GM03348 (cell line): ENCODE measurements at regions not wholly inside any gene's neighbourhood (a gene's known extent, or its start where the extent isn't known, plus 50 kb on each side); places are given as distances from the start of the nearest gene placed in this dataset.

Experiments
- DNase-seq: peaks from one replicate; pipeline ENCODE4 v3.0.0; 2012; ENCODE audit warnings: low spot score

DNA sequence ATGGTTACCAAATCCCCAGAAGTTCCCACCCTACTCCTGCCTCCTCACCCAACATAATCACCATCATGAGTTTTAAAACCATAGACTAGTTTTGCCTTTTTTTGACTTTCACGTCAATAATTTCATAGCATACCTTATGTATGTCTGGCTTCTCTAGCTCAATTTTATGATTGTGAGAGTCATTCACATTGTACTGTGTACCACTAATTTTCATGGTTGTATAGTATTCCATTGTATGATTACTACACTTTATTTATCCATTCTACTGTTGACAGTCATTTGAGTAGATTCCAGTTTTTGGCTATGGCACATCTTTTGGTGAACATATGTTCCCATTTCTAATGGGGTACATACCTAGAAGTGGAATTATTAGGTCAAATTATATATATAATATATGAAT lies 195.3 kb upstream of the TCF21 start:
- DNase-seq, result no peak

- no peak for DNase-seq
These were observed 191.7 kb upstream of the TCF21 start for GRCh38 chr6:133697185-133697584.

DNA sequence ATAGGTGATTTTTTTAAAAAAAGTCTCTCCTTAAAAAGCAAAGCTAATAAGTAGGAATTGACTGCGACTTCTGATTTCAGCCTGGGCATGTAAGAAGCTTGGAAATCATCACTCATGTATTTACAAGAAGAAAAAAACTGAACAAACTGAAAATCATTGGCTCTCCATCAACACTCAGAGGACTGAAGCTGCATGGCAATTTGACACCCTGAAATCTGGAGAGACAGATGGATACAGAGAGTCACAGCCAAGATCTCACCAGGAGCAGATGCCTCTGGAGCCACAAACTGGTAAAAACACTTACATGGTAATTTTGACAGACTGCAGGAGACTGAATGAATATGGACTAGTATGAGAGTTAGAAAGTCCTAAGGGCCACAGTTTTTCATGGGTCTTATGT lies 191.2 kb upstream of the TCF21 start:
- DNase-seq, result peak; percentile 26

DNA sequence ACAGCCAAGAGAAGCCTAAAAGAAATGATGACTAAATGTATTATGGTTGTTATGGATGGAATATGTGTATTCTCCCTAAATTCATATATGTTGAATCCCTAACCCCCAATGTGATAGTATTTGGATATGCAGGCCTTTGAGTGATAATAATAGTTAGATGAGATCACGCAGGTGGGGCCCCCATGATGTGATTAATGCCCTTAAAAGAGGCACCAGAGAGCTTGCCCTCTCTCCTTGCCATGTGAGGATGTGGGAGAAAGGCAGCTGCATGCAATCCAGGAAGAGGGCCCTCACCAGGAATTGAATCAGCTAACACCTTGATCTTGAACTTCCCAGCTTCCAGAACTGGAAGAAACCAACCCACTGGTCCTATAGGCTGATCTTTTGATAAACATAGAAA lies 190.6 kb upstream of the TCF21 start:
- DNase-seq, result no peak

DNA sequence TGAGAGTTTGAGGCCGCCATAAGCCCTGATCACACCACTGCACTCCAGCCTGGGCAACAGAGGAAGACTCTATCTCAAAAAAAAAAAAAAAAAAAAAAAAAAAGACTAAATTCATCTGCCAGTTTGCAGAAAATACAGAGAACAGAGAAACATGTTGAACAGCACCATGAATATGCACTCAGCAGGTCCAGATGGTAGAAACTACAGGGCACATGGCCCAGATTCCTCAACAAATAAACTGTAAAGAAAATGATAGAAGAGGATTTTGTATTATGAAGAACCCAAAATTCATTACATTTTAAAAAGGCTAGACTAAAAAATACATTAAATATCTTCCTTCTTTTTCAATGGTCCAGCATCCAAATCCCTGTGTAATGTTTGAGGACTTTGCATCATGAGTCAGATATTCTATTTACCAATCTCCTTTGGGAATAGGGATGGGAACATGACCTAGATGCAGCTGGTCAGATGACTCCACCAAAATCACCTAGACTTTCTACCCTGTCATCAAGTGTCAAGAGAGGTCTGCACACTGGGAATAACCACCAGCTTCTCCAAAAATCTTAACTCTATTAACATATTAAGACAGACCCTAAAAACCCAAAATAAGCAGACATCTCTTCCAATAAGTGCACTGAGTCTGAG lies 189.1 kb upstream of the TCF21 start:
- DNase-seq, result no peak

GRCh38 chr6:133701633-133702331 lies 187.1 kb upstream of the TCF21 start:
- DNase-seq, result no peak

DNA sequence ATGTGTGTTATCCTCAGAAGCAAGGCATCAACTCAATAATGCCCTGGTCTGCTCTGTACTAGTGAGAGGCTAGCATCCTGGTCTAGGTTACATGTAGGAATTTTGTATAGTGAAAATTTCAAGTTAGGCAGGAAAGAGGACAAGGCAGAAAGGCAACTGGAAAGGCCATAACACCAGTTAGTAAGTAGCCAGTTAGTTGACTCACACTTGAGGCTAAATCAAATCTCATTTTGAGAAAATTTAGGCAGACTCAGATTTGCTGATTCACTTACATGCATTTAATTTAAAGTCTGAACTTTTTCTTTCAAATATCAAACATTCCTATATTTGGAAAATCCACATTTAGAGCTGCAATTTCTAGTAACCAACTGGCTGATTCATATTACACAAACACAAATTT lies 184.5 kb upstream of the TCF21 start:
- DNase-seq, result peak; percentile 17

- peak; percentile 68 for DNase-seq
These were observed 183.8 kb upstream of the TCF21 start for GRCh38 chr6:133705066-133705465.

DNA sequence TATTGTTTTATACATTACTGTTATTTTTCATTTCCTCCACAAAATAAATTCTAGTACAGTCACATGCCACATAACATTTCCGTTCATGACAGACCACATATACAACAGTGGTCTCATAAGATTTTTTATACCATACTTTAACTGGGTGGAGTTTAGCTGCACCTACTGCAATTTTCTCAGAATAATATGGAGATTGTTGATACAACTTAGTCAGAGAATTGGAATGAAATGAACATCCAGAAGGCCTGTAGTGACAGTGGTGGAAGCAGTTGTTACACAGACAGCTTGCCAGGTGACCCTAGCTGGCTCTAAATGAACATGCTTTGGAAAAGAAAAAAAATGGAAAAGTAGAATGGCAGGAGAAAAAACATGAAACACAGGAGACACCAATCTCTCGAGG lies 183.2 kb upstream of the TCF21 start:
- DNase-seq, result no peak

DNA sequence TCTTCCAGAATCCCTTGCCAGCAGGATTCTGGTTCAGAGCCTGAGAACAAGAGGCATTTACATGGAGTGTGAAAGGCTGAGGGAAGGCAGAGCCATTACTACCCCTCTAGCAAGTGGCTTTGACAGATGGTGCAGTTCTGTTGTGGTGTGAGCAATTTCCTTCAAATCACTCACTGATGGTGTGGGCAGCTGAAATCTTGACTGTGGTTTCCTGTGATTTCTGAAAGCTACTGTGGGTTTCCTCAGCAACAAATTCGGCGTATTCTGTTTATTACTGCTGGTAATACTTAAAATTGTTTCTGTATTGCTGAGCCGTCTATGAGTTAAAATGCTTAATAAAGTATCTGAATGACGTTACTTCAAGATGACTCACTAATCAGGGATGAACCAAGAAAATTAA lies 181.5 kb upstream of the TCF21 start:
- DNase-seq, result peak; percentile 61

- no peak for DNase-seq
These were observed 178.1 kb upstream of the TCF21 start for GRCh38 chr6:133710826-133711225.

GRCh38 chr6:133715270-133715669 lies 173.6 kb upstream of the TCF21 start:
- DNase-seq, result no peak

GRCh38 chr6:133724726-133725125 lies 164.2 kb upstream of the TCF21 start:
- DNase-seq, result peak; percentile 57

- DNase-seq, result no peak
These were observed 162.7 kb upstream of the TCF21 start for GRCh38 chr6:133726188-133726587.

GRCh38 chr6:133730881-133731280 lies 158.0 kb upstream of the TCF21 start:
- DNase-seq, result peak; percentile 11

GRCh38 chr6:133740218-133740617 lies 148.7 kb upstream of the TCF21 start:
- DNase-seq, result no peak

- DNase-seq, result no peak
These were observed 148.1 kb upstream of the TCF21 start for GRCh38 chr6:133740816-133741215.

GRCh38 chr6:133741375-133741861 lies 147.5 kb upstream of the TCF21 start:
- DNase-seq, result peak; percentile 11

DNA sequence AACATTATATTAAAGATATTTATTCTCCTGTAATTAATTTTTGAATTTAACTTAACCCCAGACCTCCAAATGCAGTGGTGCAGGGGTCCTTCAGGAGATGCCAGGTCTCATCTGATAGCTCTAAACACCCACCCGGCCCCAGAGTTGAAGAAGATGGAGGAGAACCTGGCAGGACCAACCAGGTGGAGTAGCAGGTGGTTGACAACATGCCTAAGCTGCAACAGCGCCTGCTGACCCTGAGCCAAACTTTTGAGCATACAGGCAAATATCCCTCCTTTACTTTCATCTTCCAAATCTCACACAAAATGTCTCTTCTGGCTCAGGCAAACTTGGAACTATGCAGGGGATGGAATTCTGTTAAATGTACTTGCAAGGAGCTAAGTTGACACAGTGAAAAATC lies 145.3 kb upstream of the TCF21 start:
- no peak for DNase-seq

DNA sequence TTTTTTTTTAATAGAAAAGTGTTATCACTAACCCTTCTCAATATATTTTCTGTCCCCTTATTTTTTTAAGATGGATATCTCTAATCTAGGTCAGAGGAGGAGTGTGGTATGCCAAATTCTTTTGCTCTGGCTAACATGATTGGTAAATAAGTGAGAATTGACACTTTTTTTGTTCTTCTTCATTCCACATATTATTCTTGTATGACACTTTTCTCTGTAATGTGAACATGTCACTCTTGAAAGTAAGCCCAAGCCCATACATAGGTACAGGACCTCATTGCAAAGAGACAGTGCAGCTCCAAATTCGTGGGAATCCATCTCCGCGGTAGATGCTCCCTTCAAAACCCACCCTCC lies 142.5 kb upstream of the TCF21 start:
- DNase-seq, result no peak

GRCh38 chr6:133748628-133749027 lies 140.3 kb upstream of the TCF21 start:
- DNase-seq, result no peak

- DNase-seq, result no peak
These were observed 139.5 kb upstream of the TCF21 start for GRCh38 chr6:133749427-133749826.

GRCh38 chr6:133752129-133752528 lies 136.8 kb upstream of the TCF21 start:
- DNase-seq, result no peak

- DNase-seq, result no peak
These were observed 135.2 kb upstream of the TCF21 start for GRCh38 chr6:133753756-133754155.
